Neural crest cell (in vitro differentiated cells): ENCODE measurements at regions not wholly inside any gene's neighbourhood (a gene's known extent, or its start where the extent isn't known, plus 50 kb on each side); places are given as distances from the start of the nearest gene placed in this dataset.

ENCODE experiments used
- DNase-seq: peaks from one replicate; pipeline ENCODE4 v3.0.0; 2021; ENCODE audit warnings: low read depth, mixed read lengths, low spot score
- H3K27ac Mint-ChIP-seq: one replicate; pipeline ENCODE4 v1.8.0; 2021; ENCODE audit warnings: mild to moderate bottlenecking, mixed read lengths; ENCODE audit not compliant: unreplicated experiment
- H3K27me3 Mint-ChIP-seq: 2 replicates; pipeline ENCODE4 v1.8.0; 2021; ENCODE audit warnings: low read depth, mild to moderate bottlenecking, mixed read lengths
- H3K36me3 Mint-ChIP-seq: 2 replicates; pipeline ENCODE4 v1.8.0; 2021; ENCODE audit warnings: low read depth, mild to moderate bottlenecking, mixed read lengths
- H3K4me1 Mint-ChIP-seq: 2 replicates; pipeline ENCODE4 v1.8.0; 2021; ENCODE audit warnings: mixed read lengths
- H3K4me3 Mint-ChIP-seq: one replicate; pipeline ENCODE4 v1.8.0; 2021; ENCODE audit warnings: mild to moderate bottlenecking, mixed read lengths
- H3K9me3 Mint-ChIP-seq: 2 replicates; pipeline ENCODE4 v1.8.0; 2021; ENCODE audit warnings: mixed read lengths
- TF ChIP-seq, protein P1 (sequence below): fragments of 200-600 bp; sonication (generic); conservative IDR thresholded peaks from 2 replicates; pipeline ENCODE4 v1.5.0; 2021; ENCODE audit warnings: antibody characterized with exemption, mild to moderate bottlenecking

DNA sequence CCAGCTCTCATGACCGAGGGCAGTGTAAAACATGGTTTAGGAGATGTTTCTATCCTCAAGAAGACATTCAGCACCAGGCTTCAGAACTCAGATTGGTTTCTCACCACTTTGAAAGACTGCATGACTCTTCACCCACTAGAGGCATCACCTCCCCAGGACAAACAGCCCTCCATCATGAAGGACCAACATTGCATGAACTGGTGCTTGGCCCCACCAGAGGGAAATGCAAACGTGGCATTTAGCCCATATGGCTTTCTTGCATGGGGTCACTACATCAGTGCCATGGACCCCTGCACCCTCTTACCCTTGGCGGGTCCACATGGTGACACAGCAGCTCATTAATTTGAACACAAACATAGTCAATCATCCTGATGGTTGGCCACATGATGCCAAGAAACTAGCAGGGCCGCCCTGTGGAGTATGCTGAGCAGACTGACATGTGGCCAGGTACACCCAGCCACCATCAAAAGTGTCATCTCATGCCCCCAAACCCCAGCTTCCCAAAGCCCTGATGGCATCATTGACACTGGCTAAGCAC lies 129.5 kb upstream of the FSTL4 start:
- H3K27ac Mint-ChIP-seq, result peak overlapping the region; percentile 53
- TF ChIP-seq, protein P1, sequence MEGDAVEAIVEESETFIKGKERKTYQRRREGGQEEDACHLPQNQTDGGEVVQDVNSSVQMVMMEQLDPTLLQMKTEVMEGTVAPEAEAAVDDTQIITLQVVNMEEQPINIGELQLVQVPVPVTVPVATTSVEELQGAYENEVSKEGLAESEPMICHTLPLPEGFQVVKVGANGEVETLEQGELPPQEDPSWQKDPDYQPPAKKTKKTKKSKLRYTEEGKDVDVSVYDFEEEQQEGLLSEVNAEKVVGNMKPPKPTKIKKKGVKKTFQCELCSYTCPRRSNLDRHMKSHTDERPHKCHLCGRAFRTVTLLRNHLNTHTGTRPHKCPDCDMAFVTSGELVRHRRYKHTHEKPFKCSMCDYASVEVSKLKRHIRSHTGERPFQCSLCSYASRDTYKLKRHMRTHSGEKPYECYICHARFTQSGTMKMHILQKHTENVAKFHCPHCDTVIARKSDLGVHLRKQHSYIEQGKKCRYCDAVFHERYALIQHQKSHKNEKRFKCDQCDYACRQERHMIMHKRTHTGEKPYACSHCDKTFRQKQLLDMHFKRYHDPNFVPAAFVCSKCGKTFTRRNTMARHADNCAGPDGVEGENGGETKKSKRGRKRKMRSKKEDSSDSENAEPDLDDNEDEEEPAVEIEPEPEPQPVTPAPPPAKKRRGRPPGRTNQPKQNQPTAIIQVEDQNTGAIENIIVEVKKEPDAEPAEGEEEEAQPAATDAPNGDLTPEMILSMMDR, result no peak
- peaks cover 37% of the 10 kb centered on the region for H3K4me1 Mint-ChIP-seq
- no peak overlapping the region for H3K4me3 Mint-ChIP-seq
- no peaks in the 10 kb centered on the region for H3K36me3 Mint-ChIP-seq
- H3K9me3 Mint-ChIP-seq, result no peaks in the 10 kb centered on the region
- DNase-seq, result no peak
- peaks cover 3% of the 10 kb centered on the region for H3K27me3 Mint-ChIP-seq

DNA sequence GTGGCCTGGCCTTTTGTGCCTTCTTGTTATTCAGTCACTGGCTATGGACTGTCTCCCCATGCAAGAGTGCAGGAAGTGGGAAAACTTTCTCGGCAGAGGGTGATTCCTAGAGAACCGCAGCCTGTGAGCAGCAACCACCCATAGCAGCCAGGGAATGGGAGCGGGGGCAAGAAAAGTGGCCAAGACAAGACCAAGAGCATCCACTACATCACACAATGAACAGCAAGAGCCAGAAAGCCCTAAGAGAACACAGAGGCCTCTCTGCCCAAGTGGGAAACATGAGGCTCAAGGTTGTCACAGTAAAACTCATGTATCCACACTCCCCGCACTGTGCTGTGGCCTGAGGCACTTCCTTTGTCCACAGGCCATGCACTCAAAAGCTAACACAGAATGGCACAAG lies 129.1 kb upstream of the FSTL4 start:
- DNase-seq, result no peak
- Mint-ChIP-seq H3K4me3 (no peak overlapping the region), H3K4me1 (peaks cover 37% of the 10 kb centered on the region), H3K36me3 (no peaks in the 10 kb centered on the region), H3K27me3 (peaks cover 3% of the 10 kb centered on the region), H3K27ac (no peak overlapping the region), H3K9me3 (no peaks in the 10 kb centered on the region)
- TF ChIP-seq, protein P1, result no peak

DNA sequence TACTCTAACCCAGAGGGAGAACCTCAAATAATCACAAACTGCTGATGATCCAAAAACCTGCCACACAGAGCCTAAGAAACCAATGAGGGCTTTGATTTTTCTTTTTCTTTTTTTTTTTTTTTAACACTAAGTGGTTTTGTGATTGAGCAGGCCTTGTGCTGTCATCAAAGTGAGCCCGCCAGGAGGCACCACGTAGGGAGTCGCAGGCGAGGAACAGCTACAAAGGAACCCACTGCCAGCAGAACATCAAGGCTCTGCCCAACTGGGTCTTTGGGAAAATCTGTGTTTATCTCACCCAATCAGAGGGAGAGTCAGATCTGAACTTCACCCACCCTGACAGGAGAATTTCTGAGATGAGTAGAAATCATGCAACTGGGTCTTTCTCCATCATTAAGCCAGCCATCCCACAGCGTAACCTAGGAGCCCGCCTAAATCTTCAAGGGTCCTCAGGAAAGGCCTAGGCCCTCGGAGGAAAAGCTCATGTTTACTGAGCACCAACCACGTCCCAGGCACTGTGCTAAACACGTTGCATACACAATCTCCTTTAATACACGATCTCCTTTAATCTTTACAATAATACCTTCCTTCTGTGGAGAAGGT lies 126.9 kb upstream of the FSTL4 start:
- TF ChIP-seq, protein P1, result no peak
- H3K9me3 Mint-ChIP-seq, result peaks cover 3% of the 10 kb centered on the region
- H3K36me3 Mint-ChIP-seq, result no peaks in the 10 kb centered on the region
- no peak overlapping the region for H3K4me3 Mint-ChIP-seq
- no peak for DNase-seq
- no peak overlapping the region for H3K27ac Mint-ChIP-seq
- peaks cover 21% of the 10 kb centered on the region for H3K4me1 Mint-ChIP-seq
- peaks cover 3% of the 10 kb centered on the region for H3K27me3 Mint-ChIP-seq

DNA sequence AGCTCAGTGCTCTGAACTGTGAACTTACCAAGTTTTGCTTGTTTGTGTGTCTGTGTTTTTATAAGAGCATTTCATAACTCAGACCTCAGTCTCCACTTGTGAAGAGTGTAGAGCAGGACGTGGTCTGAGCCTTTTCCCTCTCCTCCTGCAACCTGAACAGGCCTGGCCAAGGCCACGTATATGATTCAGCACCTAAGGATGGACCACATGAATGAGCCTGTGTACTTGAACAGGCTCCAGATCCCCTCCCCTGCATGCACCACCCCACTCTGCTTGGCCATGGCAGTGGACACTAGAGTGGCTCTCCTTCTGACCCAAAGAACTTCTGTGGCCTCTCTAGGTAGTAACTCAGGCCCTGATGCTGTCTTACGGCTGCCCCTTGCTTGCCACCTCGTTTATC lies 125.9 kb upstream of the FSTL4 start:
- Mint-ChIP-seq H3K27ac (peak overlapping the region; percentile 13), H3K4me3 (no peak overlapping the region), H3K4me1 (peaks cover 15% of the 10 kb centered on the region), H3K36me3 (no peaks in the 10 kb centered on the region), H3K9me3 (peaks cover 6% of the 10 kb centered on the region), H3K27me3 (peaks cover 3% of the 10 kb centered on the region)
- no peak for DNase-seq
- TF ChIP-seq, protein P1, result no peak

DNA sequence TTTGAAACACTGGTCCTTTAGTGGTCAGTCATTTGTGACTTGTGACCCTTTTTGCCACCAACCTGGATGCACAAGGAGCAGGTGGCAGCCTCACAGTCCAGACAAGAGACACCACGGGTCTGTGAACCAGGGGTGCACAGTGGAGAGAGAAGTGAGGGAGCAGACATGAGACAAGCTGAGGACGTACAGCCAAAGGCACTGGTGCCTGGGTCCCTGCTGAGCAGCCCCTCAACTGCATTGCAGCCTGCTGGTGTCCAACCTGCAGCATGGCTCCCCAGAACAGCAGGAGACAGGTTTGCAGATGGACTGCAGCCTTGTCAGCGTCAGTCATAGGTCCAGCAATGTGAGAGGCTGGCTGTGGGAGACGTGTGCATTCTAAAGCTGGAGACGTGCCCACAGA lies 124.2 kb upstream of the FSTL4 start:
- DNase-seq, result no peak
- Mint-ChIP-seq H3K4me3 (no peak overlapping the region), H3K27me3 (no peaks in the 10 kb centered on the region), H3K36me3 (no peaks in the 10 kb centered on the region), H3K4me1 (peaks cover 9% of the 10 kb centered on the region), H3K27ac (no peak overlapping the region), H3K9me3 (peaks cover 6% of the 10 kb centered on the region)
- TF ChIP-seq, protein P1, result no peak
